PC-3 (cell line): ENCODE measurements at regions not wholly inside any gene's neighbourhood (a gene's known extent, or its start where the extent isn't known, plus 50 kb on each side); places are given as distances from the start of the nearest gene placed in this dataset.
A peak's percentile ranks its signal among the peaks of the same experiment; 100 is the strongest.

ENCODE experiments used
- ATAC-seq: fragments of 200-7000 bp; cut with Tn5 transposase; 2 replicates; pipeline ENCODE4 v1.9.1; 2020; ENCODE audit warnings: mild to moderate bottlenecking, moderate library complexity
- BruUV-seq: library from RNA; stranded (reverse); fragments of 400-500 nt; replicated peaks from 2 replicates; lab custom pipeline; 2021; lab: Mats Ljungman, UMichigan
- CTCF ChIA-PET: fragments of 300-600 bp; sonication (Branson Sonifier 250); formaldehyde crosslinking; loops from one replicate; lab custom pipeline; 2022; ENCODE audit warnings: antibody characterized with exemption; lab: Charles Lee
- POLR2A ChIA-PET: fragments of 300-600 bp; sonication (Branson Sonifier 250); formaldehyde crosslinking; loops from one replicate; lab custom pipeline; 2022; ENCODE audit warnings: antibody characterized with exemption; ENCODE audit not compliant: unreplicated experiment; lab: Charles Lee
- DNase-seq: peaks from one replicate; pipeline ENCODE4 v3.0.0-alpha.2; 2015
- H2AFZ ChIP-seq: fragments of 300-600 bp; sonication (generic); 2 replicates; pipeline ENCODE4 v1.6.0; 2016; ENCODE audit warnings: antibody characterized with exemption, low read length
- H3F3A ChIP-seq: fragments of 300-600 bp; sonication (generic); one replicate; pipeline ENCODE4 v1.6.0; 2017; ENCODE audit warnings: antibody characterized with exemption, low read length, control low read depth, mild to moderate bottlenecking; ENCODE audit not compliant: unreplicated experiment
- H3K27ac ChIP-seq: fragments of 300-600 bp; sonication (generic); 2 replicates; pipeline ENCODE4 v1.5.1; 2016; ENCODE audit warnings: mild to moderate bottlenecking, low read length
- H3K27me3 ChIP-seq: fragments of 300-600 bp; sonication (generic); 2 replicates; pipeline ENCODE4 v1.6.1; 2016; ENCODE audit warnings: low read length, mixed read lengths
- H3K36me3 ChIP-seq: fragments of 300-600 bp; sonication (generic); 2 replicates; pipeline ENCODE4 v1.6.1; 2016; ENCODE audit warnings: low read depth, mixed run types, low read length, mixed read lengths
- H3K4me1 ChIP-seq: fragments of 300-600 bp; sonication (generic); 2 replicates; pipeline ENCODE4 v1.5.1; 2016; ENCODE audit warnings: low read length; ENCODE audit not compliant: insufficient read depth
- H3K4me2 ChIP-seq: fragments of 300-600 bp; sonication (generic); 2 replicates; pipeline ENCODE4 v1.6.0; 2016; ENCODE audit warnings: low read length
- H3K4me3 ChIP-seq: fragments of 300-600 bp; sonication (generic); 2 replicates; pipeline ENCODE4 v1.5.1; 2016; ENCODE audit warnings: mild to moderate bottlenecking, low read length, mixed read lengths
- H3K79me2 ChIP-seq: fragments of 300-600 bp; sonication (generic); 2 replicates; pipeline ENCODE4 v1.6.1; 2017; ENCODE audit warnings: low read length, mixed read lengths
- H3K9ac ChIP-seq: fragments of 300-600 bp; sonication (generic); 2 replicates; pipeline ENCODE4 v1.6.0; 2016; ENCODE audit warnings: mild to moderate bottlenecking, low read length
- H3K9me2 ChIP-seq: fragments of 300-600 bp; sonication (generic); replicated peaks from 2 replicates; pipeline ENCODE4 v1.6.1; 2016; ENCODE audit warnings: mixed run types, low read length, mixed read lengths
- H3K9me3 ChIP-seq: fragments of 300-600 bp; sonication (generic); 2 replicates; pipeline ENCODE4 v1.6.1; 2016; ENCODE audit warnings: low read length, mixed read lengths
- H4K20me1 ChIP-seq: fragments of 300-600 bp; sonication (generic); 2 replicates; pipeline ENCODE4 v1.6.1; 2016; ENCODE audit warnings: low read length, mixed read lengths
- EZH2 ChIP-seq: fragments of 300-600 bp; sonication (generic); IDR thresholded peaks from one replicate; pipeline ENCODE4 v1.6.1; 2017; ENCODE audit warnings: antibody characterized with exemption, mild to moderate bottlenecking, low read length; ENCODE audit not compliant: unreplicated experiment
- EZH2phosphoT487 ChIP-seq: fragments of 300-600 bp; sonication (generic); IDR thresholded peaks from 2 replicates; pipeline ENCODE4 v1.6.1; 2018; ENCODE audit warnings: mild to moderate bottlenecking, antibody characterized with exemption, low read length, borderline replicate concordance
- intact Hi-C: fragments of 100-400 bp; cut with micrococcal nuclease; formaldehyde crosslinking; loops from 2 replicates; pipeline ENCODE4 v1.9.0; 2023
- TF ChIP-seq, protein P1 (sequence below): fragments of 300-600 bp; sonication (generic); conservative IDR thresholded peaks from 2 replicates; pipeline ENCODE4 v1.5.1; 2017; ENCODE audit warnings: antibody characterized with exemption, low read depth, mild to moderate bottlenecking, low read length

DNA sequence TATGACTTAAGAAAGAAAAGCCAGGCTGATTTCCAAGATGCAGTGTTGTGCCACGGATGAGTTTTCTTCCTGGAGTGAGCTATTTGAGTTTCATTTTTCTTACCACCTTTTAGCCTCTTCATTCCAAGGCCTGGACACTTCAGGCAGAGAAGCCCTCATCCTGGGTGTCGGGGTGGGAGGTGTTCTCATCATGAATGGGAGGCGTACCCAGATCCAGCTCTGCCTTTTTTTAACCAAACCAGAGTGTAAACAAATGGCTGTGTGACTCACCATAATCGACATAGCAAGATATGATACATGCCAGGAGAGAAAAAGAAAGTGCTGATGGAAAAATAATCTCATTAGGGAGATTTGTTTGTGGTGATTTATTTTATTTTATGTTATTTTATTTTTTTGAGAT is 79.9 kb downstream of the ARF6 start:
- no TSS peak for BruUV-seq

DNA sequence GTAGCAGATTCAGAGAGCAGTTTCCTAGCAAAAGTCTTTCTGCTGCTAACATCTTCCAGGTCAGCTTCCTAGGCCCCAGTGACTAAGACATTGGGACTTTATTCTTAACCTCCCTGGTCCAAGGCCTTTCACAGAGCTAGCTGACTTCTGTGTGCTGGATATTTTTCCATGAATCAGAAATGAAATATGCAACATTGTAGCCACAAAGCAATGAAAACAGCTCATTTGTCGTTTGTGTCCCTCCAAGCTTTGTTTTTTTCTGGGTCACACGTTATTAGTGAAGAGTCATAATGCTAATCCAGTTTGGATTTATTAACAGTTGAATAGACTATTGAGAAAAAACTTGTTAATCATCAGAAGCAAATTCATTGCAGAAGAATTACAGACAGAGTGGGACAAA is 82.4 kb downstream of the ARF6 start:
- intact Hi-C loops = loop anchor here (1.0 kb wide), 1 partner anchor 26 kb away; no protein-coding TSS in a partner anchor
- Histone ChIP-seq H3K9me2 (no peaks in the 10 kb centered on the region), H3K27ac (peak overlapping the region; percentile 95), H3K4me2 (peak overlapping the region; percentile 52), H3K79me2 (no peaks in the 10 kb centered on the region), H4K20me1 (no peaks in the 10 kb centered on the region), H3F3A (peaks cover 18% of the 10 kb centered on the region), H3K4me1 (peaks cover 67% of the 10 kb centered on the region), H3K27me3 (no peaks in the 10 kb centered on the region), H3K9me3 (no peaks in the 10 kb centered on the region), H3K36me3 (no peaks in the 10 kb centered on the region), H3K9ac (peak overlapping the region; percentile 20), H2AFZ (no peak overlapping the region), H3K4me3 (no peak overlapping the region)
- ChIA-PET CTCF (interaction anchor here (0.6 to 1.2 kb wide), 7 partner anchors 13 to 144 kb away, joined by 3 to 6 read pairs (median 5); no protein-coding TSS in a partner anchor), POLR2A (interaction anchor here (0.5 to 1.3 kb wide), 9 partner anchors 16 to 83 kb away, joined by 3 to 12 read pairs (median 5); no protein-coding TSS in a partner anchor)
- TF ChIP-seq, protein P1, sequence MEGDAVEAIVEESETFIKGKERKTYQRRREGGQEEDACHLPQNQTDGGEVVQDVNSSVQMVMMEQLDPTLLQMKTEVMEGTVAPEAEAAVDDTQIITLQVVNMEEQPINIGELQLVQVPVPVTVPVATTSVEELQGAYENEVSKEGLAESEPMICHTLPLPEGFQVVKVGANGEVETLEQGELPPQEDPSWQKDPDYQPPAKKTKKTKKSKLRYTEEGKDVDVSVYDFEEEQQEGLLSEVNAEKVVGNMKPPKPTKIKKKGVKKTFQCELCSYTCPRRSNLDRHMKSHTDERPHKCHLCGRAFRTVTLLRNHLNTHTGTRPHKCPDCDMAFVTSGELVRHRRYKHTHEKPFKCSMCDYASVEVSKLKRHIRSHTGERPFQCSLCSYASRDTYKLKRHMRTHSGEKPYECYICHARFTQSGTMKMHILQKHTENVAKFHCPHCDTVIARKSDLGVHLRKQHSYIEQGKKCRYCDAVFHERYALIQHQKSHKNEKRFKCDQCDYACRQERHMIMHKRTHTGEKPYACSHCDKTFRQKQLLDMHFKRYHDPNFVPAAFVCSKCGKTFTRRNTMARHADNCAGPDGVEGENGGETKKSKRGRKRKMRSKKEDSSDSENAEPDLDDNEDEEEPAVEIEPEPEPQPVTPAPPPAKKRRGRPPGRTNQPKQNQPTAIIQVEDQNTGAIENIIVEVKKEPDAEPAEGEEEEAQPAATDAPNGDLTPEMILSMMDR = no peak
- TF ChIP-seq EZH2 (no peak), EZH2phosphoT487 (no peak)
- ATAC-seq (peak; percentile 60), DNase-seq (peak; percentile 96)
- BruUV-seq = no TSS peak

More for the DNA sequence above, 79.9 kb downstream of the ARF6 start:
- Histone ChIP-seq H2AFZ (peak overlapping the region; percentile 34), H3K4me1 (peaks cover 71% of the 10 kb centered on the region), H3K4me2 (peak overlapping the region; percentile 75), H3K9ac (peak overlapping the region; percentile 71), H3K27ac (peak overlapping the region; percentile 95), H4K20me1 (no peaks in the 10 kb centered on the region), H3K4me3 (peak overlapping the region; percentile 38), H3K9me2 (no peaks in the 10 kb centered on the region), H3K9me3 (no peaks in the 10 kb centered on the region), H3F3A (peaks cover 18% of the 10 kb centered on the region), H3K79me2 (no peaks in the 10 kb centered on the region), H3K36me3 (no peaks in the 10 kb centered on the region), H3K27me3 (no peaks in the 10 kb centered on the region)
- ATAC-seq (peak; percentile 80), DNase-seq (peak; percentile 97)
- CTCF ChIA-PET = interaction anchor here (0.6 to 2.1 kb wide), 4 partner anchors 28 to 111 kb away, joined by 3 to 18 read pairs (median 4); no protein-coding TSS in a partner anchor
- intact Hi-C loops = loop anchor here (1.0 to 2.0 kb wide), 9 partner anchors 11 to 110 kb away; no protein-coding TSS in a partner anchor
- TF ChIP-seq, protein P1 = no peak
- TF ChIP-seq EZH2 = no peak
- TF ChIP-seq EZH2phosphoT487 = no peak
- POLR2A ChIA-PET = interaction anchor here (0.5 to 1.8 kb wide), 8 partner anchors 21 to 174 kb away, joined by 3 to 21 read pairs (median 4); no protein-coding TSS in a partner anchor

DNA sequence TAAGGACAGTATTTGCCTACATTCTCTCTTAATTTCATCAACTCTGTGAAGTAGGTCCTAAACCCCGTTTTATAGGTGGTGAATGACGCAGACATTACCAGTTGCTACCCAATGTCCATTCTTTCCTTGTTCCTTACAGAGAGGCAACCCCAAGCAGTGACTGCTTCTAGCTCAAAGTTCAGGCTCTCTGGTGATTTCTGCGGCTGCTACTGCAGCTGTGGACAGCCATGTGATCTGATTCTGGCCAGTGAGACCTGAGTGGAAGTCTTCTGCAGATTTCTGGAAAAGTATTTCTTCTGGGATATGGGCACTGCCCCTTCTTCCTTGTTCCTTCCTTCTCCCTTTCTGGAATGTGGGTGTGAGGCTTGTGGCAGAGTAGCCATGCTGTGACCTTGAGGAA is 82.9 kb downstream of the ARF6 start:
- no peaks in the 10 kb centered on the region for H3K9me2 ChIP-seq
- peak overlapping the region; percentile 52 for H3K4me2 ChIP-seq
- BruUV-seq = no TSS peak
- peaks cover 62% of the 10 kb centered on the region for H3K4me1 ChIP-seq
- peak overlapping the region; percentile 95 for H3K27ac ChIP-seq
- H3K36me3 ChIP-seq = no peaks in the 10 kb centered on the region
- peak overlapping the region; percentile 17; the same call in 1 of the 2 replicates for H2AFZ ChIP-seq
- no peaks in the 10 kb centered on the region for H3K79me2 ChIP-seq
- peak; percentile 40 for DNase-seq
- peaks cover 18% of the 10 kb centered on the region for H3F3A ChIP-seq
- no peaks in the 10 kb centered on the region for H3K9me3 ChIP-seq
- ChIA-PET POLR2A (interaction anchor here (0.5 to 1.3 kb wide), 6 partner anchors 23 to 67 kb away, joined by 3 to 12 read pairs (median 6); no protein-coding TSS in a partner anchor), CTCF (interaction anchor here (0.8 to 1.2 kb wide), 4 partner anchors 14 to 113 kb away, joined by 3 to 6 read pairs (median 5); no protein-coding TSS in a partner anchor)
- peak overlapping the region; percentile 20 for H3K9ac ChIP-seq
- no peak for ATAC-seq
- intact Hi-C loops = loop anchor here (1.0 kb wide), 1 partner anchor 26 kb away; no protein-coding TSS in a partner anchor
- TF ChIP-seq EZH2phosphoT487 = no peak
- TF ChIP-seq EZH2 = no peak
- TF ChIP-seq, protein P1 = no peak
- no peak overlapping the region for H3K4me3 ChIP-seq
- no peaks in the 10 kb centered on the region for H4K20me1 ChIP-seq
- H3K27me3 ChIP-seq = no peaks in the 10 kb centered on the region
